Retinal pigment epithelial cell (primary cell): ENCODE measurements at regions not wholly inside any gene's neighbourhood (a gene's known extent, or its start where the extent isn't known, plus 50 kb on each side); places are given as distances from the start of the nearest gene placed in this dataset.

Experiments
- DNase-seq: peaks from one replicate; pipeline ENCODE4 v3.0.0-alpha.2; 2010; ENCODE audit warnings: low read depth
- H3K4me3 ChIP-seq: 2 replicates; pipeline ENCODE4 v1.5.1; 2011; ENCODE audit warnings: mild to moderate bottlenecking, low read length, control low read depth, moderate library complexity
- TF ChIP-seq, protein P1 (sequence below): conservative IDR thresholded peaks from 2 replicates; pipeline ENCODE4 v1.5.1; 2011; ENCODE audit warnings: low read depth, low read length, control low read depth, inconsistent platforms

DNA sequence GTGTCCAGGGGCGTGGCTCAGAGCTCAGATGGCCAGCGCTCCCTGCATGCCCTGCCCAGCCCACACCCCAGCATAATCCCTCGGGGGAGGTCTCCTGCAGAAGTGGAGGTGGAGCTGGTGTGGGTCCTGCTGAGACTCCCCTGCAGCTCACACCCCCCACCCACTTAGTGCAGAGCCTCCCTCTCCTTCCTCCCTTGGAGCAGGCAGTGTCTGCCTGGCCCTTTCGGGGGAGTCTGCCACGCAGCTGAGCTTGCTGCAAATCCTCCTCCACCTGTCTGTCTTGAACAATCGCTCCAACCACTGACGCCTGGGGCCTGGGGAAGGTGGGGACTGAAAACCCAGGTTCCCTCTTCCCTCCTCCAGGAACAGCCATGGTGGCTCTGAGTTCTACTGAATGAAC, 219.7 kb upstream of the PPP2R2D start:
- TF ChIP-seq, protein P1, sequence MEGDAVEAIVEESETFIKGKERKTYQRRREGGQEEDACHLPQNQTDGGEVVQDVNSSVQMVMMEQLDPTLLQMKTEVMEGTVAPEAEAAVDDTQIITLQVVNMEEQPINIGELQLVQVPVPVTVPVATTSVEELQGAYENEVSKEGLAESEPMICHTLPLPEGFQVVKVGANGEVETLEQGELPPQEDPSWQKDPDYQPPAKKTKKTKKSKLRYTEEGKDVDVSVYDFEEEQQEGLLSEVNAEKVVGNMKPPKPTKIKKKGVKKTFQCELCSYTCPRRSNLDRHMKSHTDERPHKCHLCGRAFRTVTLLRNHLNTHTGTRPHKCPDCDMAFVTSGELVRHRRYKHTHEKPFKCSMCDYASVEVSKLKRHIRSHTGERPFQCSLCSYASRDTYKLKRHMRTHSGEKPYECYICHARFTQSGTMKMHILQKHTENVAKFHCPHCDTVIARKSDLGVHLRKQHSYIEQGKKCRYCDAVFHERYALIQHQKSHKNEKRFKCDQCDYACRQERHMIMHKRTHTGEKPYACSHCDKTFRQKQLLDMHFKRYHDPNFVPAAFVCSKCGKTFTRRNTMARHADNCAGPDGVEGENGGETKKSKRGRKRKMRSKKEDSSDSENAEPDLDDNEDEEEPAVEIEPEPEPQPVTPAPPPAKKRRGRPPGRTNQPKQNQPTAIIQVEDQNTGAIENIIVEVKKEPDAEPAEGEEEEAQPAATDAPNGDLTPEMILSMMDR, result no peak
- no peak for DNase-seq
- no peak overlapping the region for H3K4me3 ChIP-seq

DNA sequence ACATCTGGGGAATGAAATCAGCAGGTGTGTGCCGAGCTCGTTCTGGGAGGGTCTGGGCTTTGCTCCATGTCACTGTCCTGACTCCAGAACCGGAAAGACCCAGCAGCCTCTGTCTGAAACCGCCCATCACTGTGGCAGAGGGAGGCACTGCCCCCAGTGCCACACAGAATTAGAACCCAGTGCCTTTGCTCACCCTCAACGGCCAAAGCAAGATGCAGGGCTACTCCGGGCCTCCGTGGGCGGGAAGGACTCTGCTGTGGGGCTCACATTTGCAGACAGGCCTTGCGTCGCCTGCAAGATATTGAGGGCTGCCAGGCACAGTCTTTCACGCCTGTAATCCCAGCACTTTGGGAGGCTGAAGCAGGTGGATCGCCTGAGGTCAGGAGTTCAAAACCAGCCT, 219.2 kb upstream of the PPP2R2D start:
- DNase-seq, result no peak
- H3K4me3 ChIP-seq, result no peak overlapping the region
- TF ChIP-seq, protein P1, result no peak

- TF ChIP-seq, protein P1, result no peak
- H3K4me3 ChIP-seq, result no peak overlapping the region
- no peak for DNase-seq
These were observed 218.4 kb upstream of the PPP2R2D start for GRCh38 chr10:131682271-131682962.

DNA sequence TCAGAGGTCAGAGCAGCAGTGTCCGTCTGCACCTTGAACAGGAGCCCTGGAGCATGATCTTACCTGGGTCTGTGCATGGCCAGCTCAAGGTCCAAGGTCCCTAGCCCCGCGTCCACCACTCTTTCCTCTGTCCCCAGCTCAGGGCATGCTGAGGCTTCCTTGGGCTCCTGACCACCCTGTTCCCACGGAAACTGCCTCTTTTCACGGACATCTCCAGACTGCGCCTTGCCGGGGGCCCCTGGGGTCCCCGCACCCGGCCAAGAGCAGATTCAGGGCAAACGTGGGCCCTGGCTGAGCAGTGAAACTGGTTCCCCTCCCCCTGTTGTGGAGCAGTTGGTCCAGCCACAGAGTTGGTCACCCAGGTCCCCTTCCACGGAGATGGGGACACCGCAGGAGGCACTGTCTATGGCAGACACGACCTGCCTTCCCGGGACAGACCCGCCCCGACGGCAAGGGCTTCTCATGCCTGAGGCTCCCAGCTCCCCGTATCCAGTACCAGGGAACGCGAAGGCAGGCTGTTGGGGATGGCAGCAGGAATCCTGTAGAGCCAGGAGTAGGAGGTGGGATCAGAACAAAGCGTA, 217.4 kb upstream of the PPP2R2D start:
- DNase-seq, result no peak
- TF ChIP-seq, protein P1, result no peak
- H3K4me3 ChIP-seq, result no peak overlapping the region

- no peak for DNase-seq
- H3K4me3 ChIP-seq, result no peak overlapping the region
- TF ChIP-seq, protein P1, result no peak
These were observed 216.9 kb upstream of the PPP2R2D start for GRCh38 chr10:131683941-131684340.

DNA sequence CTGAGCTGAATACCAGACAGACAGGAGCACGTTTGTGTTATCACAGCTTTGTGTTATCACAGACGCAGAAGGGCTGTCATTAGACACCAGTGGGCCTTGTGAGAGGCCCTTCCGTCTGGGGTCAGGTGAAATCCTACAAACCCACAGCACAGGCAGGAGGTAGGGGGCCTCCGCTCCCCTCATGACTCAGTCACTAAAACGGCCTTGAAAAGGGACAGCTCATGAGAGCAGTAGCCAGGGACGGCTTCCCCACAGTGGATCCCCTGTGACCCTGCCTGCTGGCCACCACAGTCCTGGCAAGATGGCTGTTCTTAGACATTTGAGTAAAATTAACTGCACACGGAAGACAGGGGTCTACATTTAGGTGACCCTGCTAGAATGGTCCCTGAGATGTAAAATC, 215.8 kb upstream of the PPP2R2D start:
- TF ChIP-seq, protein P1, result no peak
- no peak for DNase-seq
- no peak overlapping the region for H3K4me3 ChIP-seq

- DNase-seq, result no peak
- TF ChIP-seq, protein P1, result no peak
- no peak overlapping the region for H3K4me3 ChIP-seq
These were observed 215.2 kb upstream of the PPP2R2D start for GRCh38 chr10:131685576-131685975.
